ENCODE measurements at regions not wholly inside any gene's neighbourhood (a gene's known extent, or its start where the extent isn't known, plus 50 kb on each side); places are given as distances from the start of the nearest gene placed in this dataset.

- H2BK5ac ChIP-seq (ENCODE audit: low read depth, low read length): no peak overlapping the region
- no peak overlapping the region for H3K18ac ChIP-seq (ENCODE audit: extremely low read depth, low read length)
- H3K23me2 ChIP-seq (ENCODE audit: low read depth, low read length): no peaks in the 10 kb centered on the region
- H2BK120ac ChIP-seq (replicated peaks; ENCODE audit: low read depth, low read length): no peak overlapping the region
- 94% methylated on average over 12 of the region's 12 CpGs; no CpG with 5 or more reads in 1 of the 2 experiments for WGBS, 2 experiments (ENCODE audit: extremely low coverage in 1 of 2, insufficient coverage in 1 of 2, insufficient read length in 1 of 2, insufficient replicate concordance in 2 of 2, low coverage in 1 of 2, low lambda C conversion rate in 2 of 2, missing lambda C conversion rate in 1 of 2)
- no peaks in the 10 kb centered on the region for H3K36me3 ChIP-seq (ENCODE audit: control insufficient read depth in 2 of 4, insufficient read depth in 4 of 4, low read length in 3 of 4)
- no peaks in the 10 kb centered on the region for H4K20me1 ChIP-seq (replicated peaks in 1 of 2; ENCODE audit: control insufficient read depth in 1 of 2, insufficient read depth in 2 of 2, low read length in 2 of 2)
- no peak overlapping the region for H2AFZ ChIP-seq (ENCODE audit: low read length)
- no peak overlapping the region for H4K91ac ChIP-seq (replicated peaks; ENCODE audit: insufficient read length, low read length)
- no peak overlapping the region for H3K23ac ChIP-seq (ENCODE audit: insufficient read length)
- no peak overlapping the region for H2BK12ac ChIP-seq (ENCODE audit: low read depth, low read length)
- H3K79me2 ChIP-seq (ENCODE audit: control insufficient read depth in 1 of 2, insufficient read depth in 2 of 2, low read length in 2 of 2): no peaks in the 10 kb centered on the region
- H4K8ac ChIP-seq (ENCODE audit: extremely low read depth, insufficient read depth, low read length): no peak overlapping the region
- H3K9ac ChIP-seq (replicated peaks in 1 of 4; ENCODE audit: extremely low read depth in 1 of 4, low read depth in 3 of 4, low read length in 3 of 4): no peak overlapping the region
- ChIA-PET POLR2A (ENCODE audit: partially characterized antibody) (no interaction called here), CTCF (ENCODE audit: partially characterized antibody) (interaction anchor here (1.2 kb wide), 1 partner anchor 10 kb away, joined by 3 read pairs; no protein-coding TSS in a partner anchor)
- H3K79me1 ChIP-seq (ENCODE audit: low read depth, low read length): no peaks in the 10 kb centered on the region
- no peak overlapping the region for H3K4me2 ChIP-seq (ENCODE audit: insufficient read depth in 1 of 2, low read depth in 2 of 2, low read length in 2 of 2)
- H2BK20ac ChIP-seq (ENCODE audit: low read length): no peak overlapping the region
- H3K4me1 ChIP-seq (replicated peaks in 1 of 4; ENCODE audit: control insufficient read depth in 3 of 4, insufficient read depth in 4 of 4, low read length in 3 of 4): no peaks in the 10 kb centered on the region
- no peak overlapping the region for H3K4ac ChIP-seq (replicated peaks; ENCODE audit: insufficient read length, low read depth, low read length)
- TF ChIP-seq ATF3 (IDR thresholded peaks at IDR 0.05; ENCODE audit: insufficient read depth, low read depth, low read length) (no peak), GABPA (IDR thresholded peaks at IDR 0.05; ENCODE audit: borderline replicate concordance, insufficient read depth, low read length) (no peak), RAD21 (IDR thresholded peaks at IDR 0.05 in 1 of 2, conservative IDR thresholded peaks at IDR 0.05 in 1 of 2; ENCODE audit: low read depth in 2 of 2, low read length in 2 of 2) (no peak), CHD2 (IDR thresholded peaks at IDR 0.05; ENCODE audit: low read length) (no peak), EP300 (IDR thresholded peaks at IDR 0.05; ENCODE audit: borderline replicate concordance in 1 of 2, low read depth in 2 of 2, low read length in 2 of 2) (no peak), SIN3A (conservative IDR thresholded peaks at IDR 0.05 in 1 of 2, IDR thresholded peaks at IDR 0.05 in 1 of 2; ENCODE audit: low read depth in 1 of 2, low read length in 2 of 2) (no peak), EZH2 (IDR thresholded peaks at IDR 0.05; ENCODE audit: low read depth, low read length, severe bottlenecking) (no peak), SIRT6 (IDR thresholded peaks at IDR 0.05; ENCODE audit: low read length) (no peak), HDAC2 (IDR thresholded peaks at IDR 0.05; ENCODE audit: borderline replicate concordance in 1 of 2, low read depth in 2 of 2, low read length in 2 of 2) (no peak), CREB1 (IDR thresholded peaks at IDR 0.05) (no peak), PHF8 (conservative IDR thresholded peaks at IDR 0.05; ENCODE audit: low read depth, low read length) (no peak), JUN (IDR thresholded peaks at IDR 0.05; ENCODE audit: low read depth, low read length) (no peak), POLR2A (IDR thresholded peaks at IDR 0.05; ENCODE audit: control extremely low read depth in 1 of 2, low read depth in 2 of 2, low read length in 2 of 2) (no peak), GTF2F1 (IDR thresholded peaks at IDR 0.05; ENCODE audit: borderline replicate concordance, low read depth, low read length) (no peak)
- no peak overlapping the region for H3K27ac ChIP-seq (ENCODE audit: low read depth, low read length)
- H2AK5ac ChIP-seq (ENCODE audit: low read depth, low read length): no peak overlapping the region
- H2BK15ac ChIP-seq (ENCODE audit: low read length): no peak overlapping the region
- no peak overlapping the region for H3K14ac ChIP-seq (ENCODE audit: insufficient read length)
- H3K56ac ChIP-seq (replicated peaks; ENCODE audit: insufficient read length, low read depth, low read length): no peak overlapping the region
- H3K27me3 ChIP-seq (replicated peaks in 1 of 4; ENCODE audit: control insufficient read depth in 3 of 4, extremely low read depth in 1 of 4, insufficient read depth in 3 of 4, low read length in 3 of 4): no peaks in the 10 kb centered on the region
- FAIRE-seq (no peak), DNase-seq (ENCODE audit: low read depth in 1 of 2, low spot score in 2 of 2) (no peak)
- H3K9me3 ChIP-seq (ENCODE audit: insufficient read depth in 2 of 2, low read depth in 1 of 2, low read length in 1 of 2): peaks cover 41 to 72% of the 10 kb centered on the region in 2 experiments
- H4K5ac ChIP-seq (ENCODE audit: insufficient read length, low read depth, low read length): no peak overlapping the region
- no peak overlapping the region for H3K4me3 ChIP-seq (ENCODE audit: extremely low read depth in 1 of 4, insufficient read depth in 2 of 4, low read depth in 3 of 4, low read length in 4 of 4)
Measured at GRCh38 chr12:38137287-38137686, 179.3 kb upstream of the ALG10B start.
